Erythroblast (primary cell): ENCODE measurements at regions not wholly inside any gene's neighbourhood (a gene's known extent, or its start where the extent isn't known, plus 50 kb on each side); places are given as distances from the start of the nearest gene placed in this dataset.

ENCODE experiments used
- GATA1 ChIP-seq: IDR thresholded peaks from 2 replicates; pipeline ENCODE4 v1.6.1; 2011; ENCODE audit warnings: low read depth, mild to moderate bottlenecking, control low read depth, low read length, moderate library complexity
- POLR2A ChIP-seq: IDR thresholded peaks from 2 replicates; pipeline ENCODE4 v1.6.1; 2011; ENCODE audit warnings: mild to moderate bottlenecking, low read length

- no peak for TF ChIP-seq POLR2A
- TF ChIP-seq GATA1: no peak
These were observed 85.0 kb upstream of the FAM180A start for GRCh38 chr7:135833642-135834041.
